ENCODE measurements at regions not wholly inside any gene's neighbourhood (a gene's known extent, or its start where the extent isn't known, plus 50 kb on each side); places are given as distances from the start of the nearest gene placed in this dataset.

GRCh38 chr6:33906439-33906838 lies 102.6 kb upstream of the MLN start:
- no peak for TF ChIP-seq CTCF (IDR thresholded peaks at IDR 0.05)
- no peak for TF ChIP-seq USF2 (CRISPR knock-in tag; IDR thresholded peaks at IDR 0.05)
- TF ChIP-seq NFYB (CRISPR knock-in tag; conservative IDR thresholded peaks at IDR 0.05; ENCODE audit: low read depth) = no peak
- TF ChIP-seq ELF4 (CRISPR knock-in tag; IDR thresholded peaks at IDR 0.05; ENCODE audit: low read depth) = no peak
- TF ChIP-seq MAX (CRISPR knock-in tag; IDR thresholded peaks at IDR 0.05) = no peak
- no peak for TF ChIP-seq ZSCAN18 (CRISPR knock-in tag; IDR thresholded peaks at IDR 0.05)
- no peak for TF ChIP-seq ATF1 (CRISPR knock-in tag; IDR thresholded peaks at IDR 0.05)
- no peak for TF ChIP-seq CREB1 (CRISPR knock-in tag; IDR thresholded peaks at IDR 0.05)
